NCI-H774 (cell line): ENCODE measurements at regions not wholly inside any gene's neighbourhood (a gene's known extent, or its start where the extent isn't known, plus 50 kb on each side); places are given as distances from the start of the nearest gene placed in this dataset.
"Not testable (repeated sequence)": the region's sequence is repeated elsewhere in the genome, so short reads cannot be mapped to it uniquely, and the experiment has no call there.

Source experiments
- DNase-seq: peaks from one replicate; lab custom pipeline; 2025; lab: John Stamatoyannopoulos, UW

GRCh38 chr5:99441235-99441634 lies 512.4 kb upstream of the CHD1 start:
- no peak for DNase-seq

GRCh38 chr5:99438619-99439018 lies 509.8 kb upstream of the CHD1 start:
- no peak for DNase-seq

GRCh38 chr5:99437986-99438385 lies 509.2 kb upstream of the CHD1 start:
- no peak for DNase-seq

GRCh38 chr5:99423396-99423795 lies 494.6 kb upstream of the CHD1 start:
- not testable (repeated sequence) for DNase-seq

GRCh38 chr5:99418640-99419039 lies 489.8 kb upstream of the CHD1 start:
- not testable (repeated sequence) for DNase-seq

GRCh38 chr5:99410386-99410785 lies 481.6 kb upstream of the CHD1 start:
- DNase-seq: not testable (repeated sequence)

- DNase-seq: not testable (repeated sequence)
Observed at GRCh38 chr5:99404764-99405302, 476.0 kb upstream of the CHD1 start.

- not testable (repeated sequence) for DNase-seq
Observed at GRCh38 chr5:99400571-99400970, 471.8 kb upstream of the CHD1 start.

GRCh38 chr5:99398976-99399375 lies 470.2 kb upstream of the CHD1 start:
- DNase-seq: peak; percentile 10

- DNase-seq: no peak
Observed at GRCh38 chr5:99386406-99387077, 457.7 kb upstream of the CHD1 start.

- DNase-seq: no peak
Observed at GRCh38 chr5:99379187-99379586, 450.4 kb upstream of the CHD1 start.

GRCh38 chr5:99378443-99378842 lies 449.6 kb upstream of the CHD1 start:
- no peak for DNase-seq

- DNase-seq: peak; percentile 83
Observed at GRCh38 chr5:99369797-99370593, 441.2 kb upstream of the CHD1 start.

GRCh38 chr5:99368726-99369125 lies 439.9 kb upstream of the CHD1 start:
- DNase-seq: no peak

- DNase-seq: no peak
Observed at GRCh38 chr5:99355881-99356280, 427.1 kb upstream of the CHD1 start.

GRCh38 chr5:99349787-99350186 lies 421.0 kb upstream of the CHD1 start:
- DNase-seq: no peak

GRCh38 chr5:99348597-99348996 lies 419.8 kb upstream of the CHD1 start:
- no peak for DNase-seq

- not testable (repeated sequence) for DNase-seq
Observed at GRCh38 chr5:99339758-99340157, 411.0 kb upstream of the CHD1 start.

GRCh38 chr5:99334936-99335335 lies 406.1 kb upstream of the CHD1 start:
- DNase-seq: no peak

- peak; percentile 84 for DNase-seq
Observed at GRCh38 chr5:99331061-99331460, 402.3 kb upstream of the CHD1 start.

GRCh38 chr5:99320436-99320835 lies 391.6 kb upstream of the CHD1 start:
- DNase-seq: no peak

- DNase-seq: no peak
Observed at GRCh38 chr5:99317136-99317535, 388.3 kb upstream of the CHD1 start.

GRCh38 chr5:99316484-99316883 lies 387.7 kb upstream of the CHD1 start:
- DNase-seq: no peak
